A673 (cell line): ENCODE measurements at regions not wholly inside any gene's neighbourhood (a gene's known extent, or its start where the extent isn't known, plus 50 kb on each side); places are given as distances from the start of the nearest gene placed in this dataset.

Experiments
- EZH2 ChIP-seq: fragments of 200-600 bp; sonication (generic); IDR thresholded peaks from 2 replicates; pipeline ENCODE4 v1.6.1; 2017; ENCODE audit warnings: borderline replicate concordance, low read depth, mild to moderate bottlenecking, mixed read lengths, antibody characterized with exemption, low read length; ENCODE audit not compliant: poor library complexity, severe bottlenecking
- TF ChIP-seq, protein P1 (sequence below): fragments of 300-800, 200-600 bp; sonication (generic); conservative IDR thresholded peaks from 2 replicates; pipeline ENCODE4 v1.5.1; 2017; ENCODE audit warnings: low read depth, mild to moderate bottlenecking, antibody characterized with exemption, low read length, moderate library complexity, mixed read lengths

DNA sequence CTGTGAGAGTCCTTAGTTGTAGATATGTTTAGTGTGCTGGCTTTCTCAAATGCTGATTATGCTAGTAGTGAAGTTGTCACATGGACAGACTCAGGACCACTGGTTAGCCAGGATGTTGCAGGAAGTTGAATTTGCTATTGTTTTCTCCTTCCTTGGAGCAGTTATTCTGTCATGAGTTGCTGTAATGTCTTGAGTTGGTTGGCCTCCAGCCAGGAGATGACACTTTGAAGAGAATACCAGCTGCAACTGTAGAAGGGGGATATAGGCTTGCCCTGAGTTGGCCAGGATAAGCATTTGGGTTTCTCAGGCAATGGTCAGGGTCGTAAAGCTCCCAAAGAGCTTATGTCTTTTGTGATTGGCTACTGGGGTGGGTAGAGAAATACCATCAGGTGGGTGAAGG is 206.7 kb downstream of the ZNF621 start:
- TF ChIP-seq, protein P1, sequence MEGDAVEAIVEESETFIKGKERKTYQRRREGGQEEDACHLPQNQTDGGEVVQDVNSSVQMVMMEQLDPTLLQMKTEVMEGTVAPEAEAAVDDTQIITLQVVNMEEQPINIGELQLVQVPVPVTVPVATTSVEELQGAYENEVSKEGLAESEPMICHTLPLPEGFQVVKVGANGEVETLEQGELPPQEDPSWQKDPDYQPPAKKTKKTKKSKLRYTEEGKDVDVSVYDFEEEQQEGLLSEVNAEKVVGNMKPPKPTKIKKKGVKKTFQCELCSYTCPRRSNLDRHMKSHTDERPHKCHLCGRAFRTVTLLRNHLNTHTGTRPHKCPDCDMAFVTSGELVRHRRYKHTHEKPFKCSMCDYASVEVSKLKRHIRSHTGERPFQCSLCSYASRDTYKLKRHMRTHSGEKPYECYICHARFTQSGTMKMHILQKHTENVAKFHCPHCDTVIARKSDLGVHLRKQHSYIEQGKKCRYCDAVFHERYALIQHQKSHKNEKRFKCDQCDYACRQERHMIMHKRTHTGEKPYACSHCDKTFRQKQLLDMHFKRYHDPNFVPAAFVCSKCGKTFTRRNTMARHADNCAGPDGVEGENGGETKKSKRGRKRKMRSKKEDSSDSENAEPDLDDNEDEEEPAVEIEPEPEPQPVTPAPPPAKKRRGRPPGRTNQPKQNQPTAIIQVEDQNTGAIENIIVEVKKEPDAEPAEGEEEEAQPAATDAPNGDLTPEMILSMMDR = no peak
- TF ChIP-seq EZH2 = no peak
